HepG2 (cell line): ENCODE measurements at regions not wholly inside any gene's neighbourhood (a gene's known extent, or its start where the extent isn't known, plus 50 kb on each side); places are given as distances from the start of the nearest gene placed in this dataset.

Experiments
- BRCA1 ChIP-seq: sonication (generic); formaldehyde crosslinking; IDR thresholded peaks from 2 replicates; pipeline ENCODE4 v1.4.0; 2020; ENCODE audit warnings: missing genetic modification reagents
- HOXA7 ChIP-seq: sonication (generic); formaldehyde crosslinking; IDR thresholded peaks from 2 replicates; pipeline ENCODE4 v1.8.1; 2022; ENCODE audit warnings: mild to moderate bottlenecking, missing genetic modification reagents, moderate library complexity
- KDM6A ChIP-seq: IDR thresholded peaks from 2 replicates; pipeline ENCODE4 v1.6.1; 2016; ENCODE audit warnings: low read depth
- ZNF547 ChIP-seq: sonication (generic); formaldehyde crosslinking; IDR thresholded peaks from 2 replicates; pipeline ENCODE4 v1.5.1; 2020; ENCODE audit warnings: mild to moderate bottlenecking, missing genetic modification reagents
- TF ChIP-seq, protein P1 (sequence below): sonication (generic); formaldehyde crosslinking; IDR thresholded peaks from 2 replicates; pipeline ENCODE4 v1.4.0; 2020; ENCODE audit warnings: mild to moderate bottlenecking, missing genetic modification reagents

DNA sequence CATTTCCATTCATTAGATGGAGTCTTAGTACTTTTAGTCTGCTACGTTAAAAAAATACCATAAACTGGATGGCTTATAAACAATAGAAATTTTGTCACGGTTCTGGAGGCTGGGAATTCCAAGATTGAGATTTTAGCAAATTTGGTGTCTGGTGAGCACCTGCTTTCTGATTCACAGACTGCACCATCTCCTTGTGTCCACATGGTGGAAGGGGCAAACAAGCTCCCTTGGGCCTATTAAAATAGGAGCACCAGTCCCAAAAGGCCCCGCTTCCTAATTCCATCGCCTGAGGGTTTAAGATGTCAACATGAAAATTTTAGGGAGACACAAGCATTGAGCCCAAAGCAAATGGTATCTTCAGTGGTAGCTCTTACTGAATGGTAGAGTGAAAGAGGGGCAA is 120.5 kb upstream of the MAP9 start:
- no peak for TF ChIP-seq HOXA7
- no peak for TF ChIP-seq BRCA1 (CRISPR knock-in tag)
- TF ChIP-seq KDM6A (CRISPR knock-in tag) = no peak
- TF ChIP-seq, protein P1, sequence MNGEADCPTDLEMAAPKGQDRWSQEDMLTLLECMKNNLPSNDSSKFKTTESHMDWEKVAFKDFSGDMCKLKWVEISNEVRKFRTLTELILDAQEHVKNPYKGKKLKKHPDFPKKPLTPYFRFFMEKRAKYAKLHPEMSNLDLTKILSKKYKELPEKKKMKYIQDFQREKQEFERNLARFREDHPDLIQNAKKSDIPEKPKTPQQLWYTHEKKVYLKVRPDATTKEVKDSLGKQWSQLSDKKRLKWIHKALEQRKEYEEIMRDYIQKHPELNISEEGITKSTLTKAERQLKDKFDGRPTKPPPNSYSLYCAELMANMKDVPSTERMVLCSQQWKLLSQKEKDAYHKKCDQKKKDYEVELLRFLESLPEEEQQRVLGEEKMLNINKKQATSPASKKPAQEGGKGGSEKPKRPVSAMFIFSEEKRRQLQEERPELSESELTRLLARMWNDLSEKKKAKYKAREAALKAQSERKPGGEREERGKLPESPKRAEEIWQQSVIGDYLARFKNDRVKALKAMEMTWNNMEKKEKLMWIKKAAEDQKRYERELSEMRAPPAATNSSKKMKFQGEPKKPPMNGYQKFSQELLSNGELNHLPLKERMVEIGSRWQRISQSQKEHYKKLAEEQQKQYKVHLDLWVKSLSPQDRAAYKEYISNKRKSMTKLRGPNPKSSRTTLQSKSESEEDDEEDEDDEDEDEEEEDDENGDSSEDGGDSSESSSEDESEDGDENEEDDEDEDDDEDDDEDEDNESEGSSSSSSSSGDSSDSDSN = no peak
- TF ChIP-seq ZNF547 = no peak
